ENCODE measurements at regions not wholly inside any gene's neighbourhood (a gene's known extent, or its start where the extent isn't known, plus 50 kb on each side); places are given as distances from the start of the nearest gene placed in this dataset.

DNA sequence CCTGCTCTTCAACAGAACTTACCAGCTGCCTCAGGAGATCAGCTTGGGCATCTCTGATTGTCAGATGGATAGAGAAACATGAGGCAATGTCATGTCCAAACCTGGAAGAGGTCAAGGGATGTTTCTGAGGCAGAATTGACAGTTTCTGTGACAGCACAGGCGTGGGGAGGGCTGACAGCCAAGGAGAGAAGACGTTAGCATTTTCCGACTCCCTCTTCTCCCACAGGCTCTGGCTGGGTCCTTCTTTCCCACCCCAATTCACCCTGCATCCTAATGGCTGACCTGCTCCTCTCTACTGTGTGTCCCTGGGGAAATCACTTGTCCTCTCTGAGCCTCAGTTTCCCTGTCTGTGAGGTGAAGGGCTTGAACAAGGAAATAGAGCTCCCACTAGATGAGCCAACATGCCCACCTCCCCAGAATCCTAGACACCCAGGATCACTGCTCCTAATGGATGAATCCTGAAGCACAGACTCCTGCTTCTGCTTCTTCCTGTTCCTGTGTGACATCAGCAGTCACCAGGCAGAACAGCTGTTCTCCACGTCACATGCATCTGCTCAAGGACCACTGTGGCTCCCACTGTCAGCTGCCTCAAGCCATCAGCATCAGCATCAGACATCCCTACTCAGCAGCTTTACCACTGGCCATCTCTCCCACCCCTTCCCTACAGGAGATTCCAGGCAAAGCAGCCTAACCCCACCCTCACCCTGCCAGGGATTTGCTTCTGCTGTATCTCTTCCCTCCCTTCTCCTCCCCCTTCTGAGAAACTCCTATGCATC is 408.0 kb downstream of the MATN1 start:
- ATAC-seq (no peak), DNase-seq (ENCODE audit: low spot score) (no peak), FAIRE-seq (no peak)
- Histone ChIP-seq H3K27me3 (ENCODE audit: control insufficient read depth in 1 of 2, insufficient read depth in 2 of 2, low read length in 2 of 2) (peaks cover 3 to 10% of the 10 kb centered on the region in 2 experiments; a peak in 2 of 5 replicates), H3K4me3 (replicated peaks in 1 of 3; ENCODE audit: insufficient read depth in 1 of 3, low read depth in 2 of 3, low read length in 3 of 3) (no peak overlapping the region), H2AFZ (ENCODE audit: low read length) (no peak overlapping the region), H3K36me3 (replicated peaks in 1 of 2; ENCODE audit: control insufficient read depth in 1 of 2, insufficient read depth in 2 of 2, low read length in 2 of 2) (no peaks in the 10 kb centered on the region), H3K4me2 (ENCODE audit: low read depth, low read length) (no peak overlapping the region), H3K9ac (ENCODE audit: insufficient read depth, low read depth, low read length) (no peak overlapping the region), H3K9me3 (ENCODE audit: low read length) (no peaks in the 10 kb centered on the region), H3K79me2 (ENCODE audit: insufficient read depth, low read length) (no peaks in the 10 kb centered on the region), H4K20me1 (ENCODE audit: insufficient read depth, low read length) (no peaks in the 10 kb centered on the region), H3K4me1 (ENCODE audit: insufficient read depth, low read length) (no peaks in the 10 kb centered on the region), H3K27ac (ENCODE audit: extremely low read length, insufficient read depth, low read length) (no peak overlapping the region)
- CTCF ChIA-PET (ENCODE audit: low intra/inter-chr PET ratio, low total read pairs) = no interaction called here
- in situ Hi-C loops (cut with HindIII; ENCODE audit: extremely low pct_ligation_motif_present, low pct_unique_long_range_greater_than_20kb) = no loop called here
- BruUV-seq (replicated peaks) = no TSS peak
- WGBS (ENCODE audit: low lambda C conversion rate) = 0% methylated on average over 2 of the region's 4 CpGs
- intact Hi-C loops (cut with micrococcal nuclease; ENCODE audit: unreplicated experiment) = no loop called here
- TF ChIP-seq ZNF335 (CRISPR knock-in tag; IDR thresholded peaks at IDR 0.05) (no peak), CREB1 (IDR thresholded peaks at IDR 0.05) (peak; percentile 41), CREB1 (CRISPR knock-in tag; IDR thresholded peaks at IDR 0.05) (no peak), U2AF1 (optimal IDR thresholded peaks at IDR 0.05; ENCODE audit: low read depth, low read length) (no peak), GRHL1 (CRISPR knock-in tag; conservative IDR thresholded peaks at IDR 0.05) (no peak), RFXAP (CRISPR knock-in tag; IDR thresholded peaks at IDR 0.05; ENCODE audit: borderline replicate concordance) (0 out of 2 replicates have a peak, but pooled peaks have one; percentile 66), ELK4 (CRISPR knock-in tag; IDR thresholded peaks at IDR 0.05; ENCODE audit: borderline replicate concordance) (no peak), RFXANK (CRISPR knock-in tag; IDR thresholded peaks at IDR 0.05) (peak; percentile 93), FOXK1 (CRISPR knock-in tag; IDR thresholded peaks at IDR 0.05; ENCODE audit: borderline replicate concordance, low read depth) (no peak), RFX5 (IDR thresholded peaks at IDR 0.05; ENCODE audit: low read depth, low read length) (peak; percentile 95), MYNN (CRISPR knock-in tag; IDR thresholded peaks at IDR 0.05; ENCODE audit: low read depth) (no peak), SOX5 (CRISPR knock-in tag; IDR thresholded peaks at IDR 0.05; ENCODE audit: borderline replicate concordance) (no peak)
- TF ChIP-seq, protein P1, sequence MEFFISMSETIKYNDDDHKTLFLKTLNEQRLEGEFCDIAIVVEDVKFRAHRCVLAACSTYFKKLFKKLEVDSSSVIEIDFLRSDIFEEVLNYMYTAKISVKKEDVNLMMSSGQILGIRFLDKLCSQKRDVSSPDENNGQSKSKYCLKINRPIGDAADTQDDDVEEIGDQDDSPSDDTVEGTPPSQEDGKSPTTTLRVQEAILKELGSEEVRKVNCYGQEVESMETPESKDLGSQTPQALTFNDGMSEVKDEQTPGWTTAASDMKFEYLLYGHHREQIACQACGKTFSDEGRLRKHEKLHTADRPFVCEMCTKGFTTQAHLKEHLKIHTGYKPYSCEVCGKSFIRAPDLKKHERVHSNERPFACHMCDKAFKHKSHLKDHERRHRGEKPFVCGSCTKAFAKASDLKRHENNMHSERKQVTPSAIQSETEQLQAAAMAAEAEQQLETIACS (CRISPR knock-in tag; IDR thresholded peaks at IDR 0.05) = no peak
- POLR2A ChIA-PET = no interaction called here
